Calu3 (cell line): ENCODE measurements at regions not wholly inside any gene's neighbourhood (a gene's known extent, or its start where the extent isn't known, plus 50 kb on each side); places are given as distances from the start of the nearest gene placed in this dataset.

ENCODE experiments used
- BruUV-seq: library from RNA; stranded (reverse); fragments of 400-500 nt; replicated peaks from 2 replicates; lab custom pipeline; 2021; lab: Mats Ljungman, UMichigan
- CTCF ChIA-PET: fragments of 300-600 bp; sonication (Branson Sonifier 250); formaldehyde crosslinking; loops from one replicate; lab custom pipeline; 2022; ENCODE audit warnings: antibody characterized with exemption; lab: Charles Lee
- DNase-seq: peaks from one replicate; pipeline ENCODE4 v3.0.0; 2022
- H3K27ac Mint-ChIP-seq: one replicate; pipeline ENCODE4 v1.8.0; 2022; ENCODE audit warnings: mixed read lengths; ENCODE audit not compliant: unreplicated experiment
- H3K27me3 Mint-ChIP-seq: one replicate; pipeline ENCODE4 v1.8.0; 2022; ENCODE audit warnings: mixed read lengths; ENCODE audit not compliant: unreplicated experiment
- H3K36me3 Mint-ChIP-seq: one replicate; pipeline ENCODE4 v1.8.0; 2022; ENCODE audit warnings: mild to moderate bottlenecking, moderate library complexity, mixed read lengths; ENCODE audit not compliant: insufficient read depth, unreplicated experiment
- H3K4me1 Mint-ChIP-seq: one replicate; pipeline ENCODE4 v1.8.0; 2022; ENCODE audit warnings: mild to moderate bottlenecking, low read depth, mixed read lengths; ENCODE audit not compliant: unreplicated experiment
- H3K4me3 Mint-ChIP-seq: one replicate; pipeline ENCODE4 v1.8.0; 2022; ENCODE audit warnings: mild to moderate bottlenecking, low read depth, moderate library complexity, mixed read lengths; ENCODE audit not compliant: unreplicated experiment
- H3K9me3 Mint-ChIP-seq: one replicate; pipeline ENCODE4 v1.8.0; 2022; ENCODE audit warnings: low read depth, mixed read lengths; ENCODE audit not compliant: unreplicated experiment
- intact Hi-C: fragments of 100-400 bp; cut with micrococcal nuclease; formaldehyde crosslinking; loops from one replicate; pipeline ENCODE4 v1.10.0; 2022; ENCODE audit not compliant: unreplicated experiment
- TF ChIP-seq, protein P1 (sequence below): fragments of 200-600 bp; IDR thresholded peaks from one replicate; pipeline ENCODE4 v1.8.0; 2022; ENCODE audit warnings: antibody characterized with exemption; ENCODE audit not compliant: unreplicated experiment

DNA sequence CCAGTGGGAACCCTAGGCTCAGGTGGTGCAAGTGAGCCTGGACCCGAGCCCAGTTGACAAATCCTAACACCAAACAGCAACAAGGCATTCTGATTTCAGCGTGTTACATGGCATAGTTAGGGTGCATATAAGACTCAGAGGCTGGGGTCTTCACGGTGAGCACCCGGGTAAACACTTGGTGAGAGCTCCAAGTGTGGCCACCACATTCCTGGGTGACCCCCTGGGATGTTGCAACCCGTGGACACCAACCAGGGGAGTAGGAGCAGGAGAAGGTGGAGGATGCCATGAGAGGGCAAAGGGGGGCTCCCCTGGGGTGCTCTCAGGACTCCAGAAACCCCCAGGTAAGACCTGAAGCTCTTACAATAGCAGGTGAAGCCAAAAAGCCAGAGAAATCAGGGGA is 69.9 kb upstream of the CDH5 start:
- no peaks in the 10 kb centered on the region for H3K9me3 Mint-ChIP-seq
- no peaks in the 10 kb centered on the region for H3K36me3 Mint-ChIP-seq
- H3K27ac Mint-ChIP-seq: no peak overlapping the region
- H3K27me3 Mint-ChIP-seq: peaks cover 63% of the 10 kb centered on the region
- TF ChIP-seq, protein P1, sequence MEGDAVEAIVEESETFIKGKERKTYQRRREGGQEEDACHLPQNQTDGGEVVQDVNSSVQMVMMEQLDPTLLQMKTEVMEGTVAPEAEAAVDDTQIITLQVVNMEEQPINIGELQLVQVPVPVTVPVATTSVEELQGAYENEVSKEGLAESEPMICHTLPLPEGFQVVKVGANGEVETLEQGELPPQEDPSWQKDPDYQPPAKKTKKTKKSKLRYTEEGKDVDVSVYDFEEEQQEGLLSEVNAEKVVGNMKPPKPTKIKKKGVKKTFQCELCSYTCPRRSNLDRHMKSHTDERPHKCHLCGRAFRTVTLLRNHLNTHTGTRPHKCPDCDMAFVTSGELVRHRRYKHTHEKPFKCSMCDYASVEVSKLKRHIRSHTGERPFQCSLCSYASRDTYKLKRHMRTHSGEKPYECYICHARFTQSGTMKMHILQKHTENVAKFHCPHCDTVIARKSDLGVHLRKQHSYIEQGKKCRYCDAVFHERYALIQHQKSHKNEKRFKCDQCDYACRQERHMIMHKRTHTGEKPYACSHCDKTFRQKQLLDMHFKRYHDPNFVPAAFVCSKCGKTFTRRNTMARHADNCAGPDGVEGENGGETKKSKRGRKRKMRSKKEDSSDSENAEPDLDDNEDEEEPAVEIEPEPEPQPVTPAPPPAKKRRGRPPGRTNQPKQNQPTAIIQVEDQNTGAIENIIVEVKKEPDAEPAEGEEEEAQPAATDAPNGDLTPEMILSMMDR: no peak
- intact Hi-C loops: no loop called here
- no peak overlapping the region for H3K4me3 Mint-ChIP-seq
- no TSS peak for BruUV-seq
- H3K4me1 Mint-ChIP-seq: no peaks in the 10 kb centered on the region
- CTCF ChIA-PET: no interaction called here
- no peak for DNase-seq

DNA sequence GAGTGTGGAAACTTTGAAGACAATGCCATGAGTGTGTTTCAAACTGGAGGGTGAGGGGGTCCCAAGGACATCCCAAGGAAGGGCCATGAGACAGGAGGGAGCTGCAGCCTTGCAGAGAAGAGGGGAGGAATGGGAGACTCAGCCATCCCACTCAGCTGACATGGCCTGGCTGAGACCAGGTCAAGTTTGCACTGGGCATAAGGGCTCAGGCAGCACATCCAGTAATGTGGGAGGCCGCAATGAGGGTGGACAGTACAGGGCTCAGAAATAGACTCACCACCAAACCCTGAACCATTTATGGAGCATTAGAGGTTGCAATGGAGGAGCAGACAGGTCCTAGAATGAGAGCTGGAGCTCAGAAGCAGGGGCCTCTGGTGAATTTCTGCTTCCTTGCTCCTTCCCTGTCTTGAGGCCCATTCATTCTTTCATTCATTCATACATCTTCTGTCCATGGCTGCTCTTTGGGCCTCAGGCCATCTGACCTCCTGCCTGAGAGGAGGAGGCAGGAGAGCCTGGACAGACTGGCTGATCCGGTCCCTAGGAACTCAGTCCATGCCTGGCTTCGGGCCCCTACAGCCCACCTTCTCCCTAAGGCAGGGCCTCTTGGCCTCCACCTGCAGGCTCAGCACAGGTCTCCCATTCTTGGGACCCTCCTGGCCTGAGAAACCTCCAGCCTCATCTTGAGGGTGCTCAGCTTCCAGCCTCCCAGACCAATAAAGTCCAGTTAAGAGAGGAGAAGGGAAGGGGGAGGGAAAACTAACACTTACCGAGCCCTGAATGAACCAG is 70.5 kb upstream of the CDH5 start:
- intact Hi-C loops: no loop called here
- no peaks in the 10 kb centered on the region for H3K4me1 Mint-ChIP-seq
- no peaks in the 10 kb centered on the region for H3K36me3 Mint-ChIP-seq
- BruUV-seq: no TSS peak
- H3K27me3 Mint-ChIP-seq: peaks cover 65% of the 10 kb centered on the region
- H3K27ac Mint-ChIP-seq: no peak overlapping the region
- H3K4me3 Mint-ChIP-seq: no peak overlapping the region
- TF ChIP-seq, protein P1: no peak
- H3K9me3 Mint-ChIP-seq: no peaks in the 10 kb centered on the region
- CTCF ChIA-PET: no interaction called here
- DNase-seq: no peak

DNA sequence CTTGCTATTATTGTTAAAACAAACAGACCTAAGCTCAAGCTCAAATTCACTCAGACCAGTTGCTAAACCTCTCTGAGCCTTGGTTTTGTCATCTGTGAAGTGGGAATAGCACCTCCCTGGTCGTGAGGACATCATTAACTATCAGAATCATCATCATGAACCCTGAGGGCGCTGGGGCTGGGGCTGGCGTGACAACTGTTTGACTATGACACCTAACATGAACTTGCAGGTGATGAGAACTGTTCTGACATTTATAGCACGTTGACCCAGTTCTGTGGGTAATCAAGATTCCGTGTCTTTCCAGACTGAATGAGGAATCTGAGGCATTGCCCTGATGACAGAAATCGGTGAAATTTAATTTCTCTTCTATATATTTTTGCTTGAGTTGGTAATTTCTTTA is 71.3 kb upstream of the CDH5 start:
- Mint-ChIP-seq H3K36me3 (no peaks in the 10 kb centered on the region), H3K27me3 (peaks cover 58% of the 10 kb centered on the region), H3K9me3 (no peaks in the 10 kb centered on the region), H3K4me1 (no peaks in the 10 kb centered on the region), H3K4me3 (no peak overlapping the region), H3K27ac (no peak overlapping the region)
- TF ChIP-seq, protein P1: no peak
- CTCF ChIA-PET: interaction anchor here (1.0 kb wide), 1 partner anchor 17 kb away, joined by 3 read pairs; no protein-coding TSS in a partner anchor
- DNase-seq: no peak
- intact Hi-C loops: no loop called here
- no TSS peak for BruUV-seq

DNA sequence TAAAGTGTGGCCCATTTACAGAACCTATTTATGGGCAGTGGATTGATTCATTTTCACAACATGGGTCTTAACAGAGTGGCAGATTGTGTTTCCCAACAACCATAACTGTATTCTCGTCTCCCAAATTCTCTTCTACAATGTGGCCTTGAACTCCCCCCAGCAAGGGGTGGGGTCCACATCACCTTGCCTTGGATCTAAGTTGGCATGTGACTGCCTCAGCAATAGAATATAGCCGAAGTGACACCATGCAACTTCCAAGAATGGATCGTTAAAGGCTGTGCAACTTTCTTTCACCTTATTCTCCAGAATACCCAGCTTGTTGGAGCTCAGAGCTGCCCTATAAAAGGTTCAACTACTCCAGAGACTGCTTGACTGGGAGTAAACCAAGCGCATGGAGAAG is 72.0 kb upstream of the CDH5 start:
- TF ChIP-seq, protein P1: no peak
- CTCF ChIA-PET: interaction anchor here (0.5 to 1.0 kb wide), 2 partner anchors 16 to 380 kb away, joined by 3 read pairs; no protein-coding TSS in a partner anchor
- intact Hi-C loops: no loop called here
- Mint-ChIP-seq H3K4me1 (no peaks in the 10 kb centered on the region), H3K9me3 (no peaks in the 10 kb centered on the region), H3K27ac (no peak overlapping the region), H3K4me3 (no peak overlapping the region), H3K36me3 (no peaks in the 10 kb centered on the region), H3K27me3 (peaks cover 51% of the 10 kb centered on the region)
- DNase-seq: no peak
- BruUV-seq: no TSS peak
